CD4-positive, alpha-beta T cell treated with Interleukin-10 for 1 hour (primary cell): ENCODE measurements at regions not wholly inside any gene's neighbourhood (a gene's known extent, or its start where the extent isn't known, plus 50 kb on each side); places are given as distances from the start of the nearest gene placed in this dataset.
"Not testable (repeated sequence)": the region's sequence is repeated elsewhere in the genome, so short reads cannot be mapped to it uniquely, and the experiment has no call there.

Experiments
- DNase-seq: peaks from one replicate; pipeline ENCODE4 v3.0.0-alpha.2; 2020

GRCh38 chr5:148744380-148744779 is 82.0 kb upstream of the ADRB2 start:
- not testable (repeated sequence) for DNase-seq

GRCh38 chr5:148746826-148747535 is 79.4 kb upstream of the ADRB2 start:
- no peak for DNase-seq

GRCh38 chr5:148747536-148747906 is 78.9 kb upstream of the ADRB2 start:
- no peak for DNase-seq

GRCh38 chr5:148748702-148749392 is 77.6 kb upstream of the ADRB2 start:
- DNase-seq: no peak

- DNase-seq: no peak
These were observed 75.8 kb upstream of the ADRB2 start for GRCh38 chr5:148750614-148751013.

- no peak for DNase-seq
These were observed 75.4 kb upstream of the ADRB2 start for GRCh38 chr5:148751025-148751424.

GRCh38 chr5:148752375-148752774 is 74.0 kb upstream of the ADRB2 start:
- not testable (repeated sequence) for DNase-seq

GRCh38 chr5:148759101-148759500 is 67.3 kb upstream of the ADRB2 start:
- DNase-seq: no peak

GRCh38 chr5:148760945-148761638 is 65.3 kb upstream of the ADRB2 start:
- DNase-seq: no peak

GRCh38 chr5:148763996-148764395 is 62.4 kb upstream of the ADRB2 start:
- DNase-seq: no peak

- DNase-seq: no peak
These were observed 61.4 kb upstream of the ADRB2 start for GRCh38 chr5:148765061-148765460.

- DNase-seq: no peak
These were observed 57.5 kb upstream of the ADRB2 start for GRCh38 chr5:148768806-148769415.

- DNase-seq: no peak
These were observed 56.5 kb upstream of the ADRB2 start for GRCh38 chr5:148769941-148770340.

- DNase-seq: no peak
These were observed 52.1 kb upstream of the ADRB2 start for GRCh38 chr5:148774313-148774712.

GRCh38 chr5:148776261-148776660 is 50.1 kb upstream of the ADRB2 start:
- DNase-seq: no peak
